AG04450 (cell line): ENCODE measurements at regions not wholly inside any gene's neighbourhood (a gene's known extent, or its start where the extent isn't known, plus 50 kb on each side); places are given as distances from the start of the nearest gene placed in this dataset.
"Not testable (repeated sequence)": the region's sequence is repeated elsewhere in the genome, so short reads cannot be mapped to it uniquely, and the experiment has no call there.

Experiments used
- CTCF ChIA-PET: fragments of 300-600, 350-600 bp; formaldehyde crosslinking; extraction: SDS; loops from one replicate; lab custom pipeline; 2022; ENCODE audit warnings: antibody characterized with exemption, inconsistent platforms; lab: Charles Lee
- POLR2A ChIA-PET: fragments of 350-600 bp; formaldehyde crosslinking; extraction: SDS; loops from one replicate; lab custom pipeline; 2021; ENCODE audit warnings: antibody characterized with exemption, inconsistent platforms; lab: Yijun Ruan, JAX
- DNase-seq: peaks from one replicate; pipeline ENCODE4 v3.0.0-alpha.2; 2011; ENCODE audit warnings: low read depth, low spot score
- H3K27ac ChIP-seq: one replicate; pipeline ENCODE4 v1.5.1; 2012; ENCODE audit warnings: low read depth, low read length, control low read depth
- H3K27me3 ChIP-seq: one replicate; pipeline ENCODE4 v1.6.0; 2012; ENCODE audit warnings: low read length; ENCODE audit not compliant: control insufficient read depth, insufficient read depth
- H3K4me3 ChIP-seq: 2 replicates; pipeline ENCODE4 v1.5.1; 2011; ENCODE audit warnings: mild to moderate bottlenecking, low read depth, low read length, control low read depth
- H3K9me3 ChIP-seq: 2 replicates; pipeline ENCODE4 v1.5.1; 2012; ENCODE audit warnings: low read length; ENCODE audit not compliant: control insufficient read depth, insufficient read depth
- CTCF ChIP-seq: IDR thresholded peaks from 2 replicates; pipeline ENCODE4 v1.5.1; 2011; ENCODE audit warnings: low read depth, low read length, control low read depth, inconsistent platforms

GRCh38 chr3:5692446-5692845 is 504.9 kb downstream of the EDEM1 start:
- TF ChIP-seq CTCF, result no peak
- Histone ChIP-seq H3K27me3 (no peaks in the 10 kb centered on the region), H3K4me3 (no peak overlapping the region), H3K9me3 (peaks cover 7% of the 10 kb centered on the region; the same call in 1 of the 2 replicates), H3K27ac (no peak overlapping the region)
- no peak for DNase-seq
- CTCF ChIA-PET, result no interaction called here
- POLR2A ChIA-PET, result no interaction called here

GRCh38 chr3:5694266-5694665 is 506.8 kb downstream of the EDEM1 start:
- Histone ChIP-seq H3K27me3 (no peaks in the 10 kb centered on the region), H3K27ac (no peak overlapping the region), H3K9me3 (peaks cover 12% of the 10 kb centered on the region; the same call in 1 of the 2 replicates), H3K4me3 (no peak overlapping the region)
- no peak for DNase-seq
- ChIA-PET CTCF (no interaction called here), POLR2A (no interaction called here)
- no peak for TF ChIP-seq CTCF

GRCh38 chr3:5698851-5699250 is 511.3 kb downstream of the EDEM1 start:
- DNase-seq, result no peak
- ChIA-PET POLR2A (no interaction called here), CTCF (no interaction called here)
- no peaks in the 10 kb centered on the region for H3K27me3 ChIP-seq
- TF ChIP-seq CTCF, result no peak
- no peak overlapping the region for H3K27ac ChIP-seq
- no peak overlapping the region for H3K4me3 ChIP-seq
- H3K9me3 ChIP-seq, result peaks cover 8% of the 10 kb centered on the region; the same call in 1 of the 2 replicates

- ChIA-PET POLR2A (no interaction called here), CTCF (no interaction called here)
- Histone ChIP-seq H3K9me3 (peaks cover 8% of the 10 kb centered on the region; the same call in 1 of the 2 replicates), H3K4me3 (no peak overlapping the region), H3K27ac (no peak overlapping the region), H3K27me3 (no peaks in the 10 kb centered on the region)
- no peak for TF ChIP-seq CTCF
- no peak for DNase-seq
Observed at GRCh38 chr3:5699313-5699712, 511.8 kb downstream of the EDEM1 start.

- POLR2A ChIA-PET, result no interaction called here
- no peak for DNase-seq
- no peak overlapping the region for H3K27ac ChIP-seq
- H3K9me3 ChIP-seq, result peaks cover 8% of the 10 kb centered on the region; the same call in 1 of the 2 replicates
- no peaks in the 10 kb centered on the region for H3K27me3 ChIP-seq
- TF ChIP-seq CTCF, result no peak
- H3K4me3 ChIP-seq, result no peak overlapping the region
- CTCF ChIA-PET, result no interaction called here
Observed at GRCh38 chr3:5699811-5700210, 512.3 kb downstream of the EDEM1 start.

GRCh38 chr3:5701005-5701404 is 513.5 kb downstream of the EDEM1 start:
- H3K9me3 ChIP-seq, POLR2A ChIA-PET, H3K4me3 ChIP-seq, DNase-seq, H3K27ac ChIP-seq, H3K27me3 ChIP-seq, CTCF ChIA-PET: not testable (repeated sequence)
